CD4-positive, alpha-beta T cell treated with Interferon alpha-2 for 1 hour (primary cell): ENCODE measurements at regions not wholly inside any gene's neighbourhood (a gene's known extent, or its start where the extent isn't known, plus 50 kb on each side); places are given as distances from the start of the nearest gene placed in this dataset.
"Not testable (repeated sequence)": the region's sequence is repeated elsewhere in the genome, so short reads cannot be mapped to it uniquely, and the experiment has no call there.

Source experiments
- DNase-seq, 2 donors: peaks; one replicate each; pipeline ENCODE4 v3.0.0-alpha.2; 2020 to 2022

DNA sequence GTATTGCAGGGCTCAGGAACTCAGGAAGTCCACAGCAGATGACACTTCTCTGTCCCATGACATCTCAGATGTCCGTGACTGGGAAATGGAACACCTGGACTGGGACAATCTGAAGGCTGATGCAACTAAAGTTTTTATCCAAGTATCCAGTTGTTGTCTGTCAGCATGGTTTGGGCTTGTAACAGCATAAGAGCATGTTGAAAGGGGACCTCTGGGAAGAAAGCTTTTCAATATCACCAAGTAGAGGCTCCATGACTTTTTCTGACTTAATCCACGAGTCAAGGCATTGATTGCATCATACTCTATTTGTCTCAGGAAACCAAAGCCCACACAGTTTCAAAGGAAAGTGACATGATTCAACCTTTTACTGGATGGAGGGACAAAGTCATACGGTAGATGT lies 807.7 kb downstream of the MTRR start:
- DNase-seq = no peak

DNA sequence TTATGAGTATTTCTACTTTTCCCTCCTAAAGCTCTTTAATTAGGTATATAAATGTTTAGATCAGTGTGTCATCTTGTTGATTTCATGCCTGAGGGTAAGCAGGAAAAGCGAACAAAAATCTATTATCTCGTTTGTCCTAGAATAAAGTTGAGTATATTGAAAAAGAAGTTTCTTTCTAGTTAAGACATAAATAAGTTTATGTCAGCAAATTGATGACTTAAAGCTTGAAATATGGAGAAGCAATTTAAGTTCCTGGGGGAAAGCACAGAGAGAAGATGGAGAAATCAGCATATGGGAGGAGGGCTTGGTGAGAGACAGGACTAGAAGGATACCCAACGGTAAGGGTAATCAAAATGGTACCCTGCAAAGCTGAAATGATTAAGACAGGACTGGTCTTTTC lies 813.4 kb downstream of the MTRR start:
- no peak for DNase-seq

DNA sequence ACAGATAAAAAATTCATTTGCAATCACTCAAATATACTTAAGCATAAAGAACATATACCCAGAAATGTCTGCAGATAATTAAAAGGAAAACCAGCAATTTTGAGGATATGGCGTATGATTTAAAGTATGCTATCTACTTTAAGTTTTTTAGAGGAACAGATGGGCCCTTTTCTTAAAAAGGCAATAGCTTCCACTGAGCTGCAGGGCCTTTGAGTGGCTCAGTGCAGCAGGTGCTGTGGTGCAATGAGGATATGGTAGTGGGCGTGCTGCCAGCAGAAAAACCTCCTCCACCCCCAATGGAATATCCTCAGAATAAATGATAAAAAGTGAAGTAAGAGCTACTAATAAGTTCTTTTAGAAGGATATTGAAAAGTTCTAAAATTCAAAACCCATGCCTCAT lies 814.5 kb downstream of the MTRR start:
- DNase-seq = no peak

- no peak for DNase-seq
These were observed 816.8 kb downstream of the MTRR start for GRCh38 chr5:8685704-8686103.

DNA sequence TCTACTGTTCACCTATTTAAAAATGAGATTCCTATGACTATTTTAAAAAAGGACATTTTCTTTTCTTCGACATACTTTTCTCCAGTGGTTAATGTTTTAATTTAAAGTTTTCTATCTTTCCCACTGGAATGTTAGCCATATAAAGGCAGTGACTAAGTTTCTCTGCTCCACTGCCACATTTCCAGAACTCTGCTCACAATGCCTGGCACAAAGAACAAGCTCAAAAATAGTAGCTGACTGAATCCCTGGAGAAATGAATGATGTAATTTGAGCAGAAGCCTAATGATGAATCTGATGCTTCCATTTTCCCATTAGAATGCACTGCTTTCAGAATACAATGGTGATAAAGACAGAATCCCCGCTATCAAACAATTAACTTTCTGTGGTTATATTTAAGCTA lies 817.8 kb downstream of the MTRR start:
- DNase-seq = no peak

DNA sequence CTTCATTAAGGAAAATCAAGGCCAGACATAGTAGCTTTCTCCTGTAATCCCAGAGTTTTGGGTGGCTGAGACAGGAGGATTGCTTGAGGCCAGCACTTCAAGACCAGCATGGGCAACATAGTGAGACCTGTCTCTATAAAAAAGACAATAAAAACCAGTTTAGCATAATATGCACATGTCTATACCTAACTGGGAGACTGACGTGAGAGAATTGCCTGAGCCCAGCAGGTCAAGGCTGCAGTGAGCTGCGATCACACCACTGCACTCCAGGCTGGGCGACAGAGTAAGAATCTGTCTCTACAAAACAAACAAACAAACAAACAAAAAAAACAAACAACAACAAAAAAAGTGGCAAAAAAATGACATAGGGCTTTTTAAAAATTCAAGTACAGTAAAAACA lies 820.8 kb downstream of the MTRR start:
- no peak for DNase-seq

DNA sequence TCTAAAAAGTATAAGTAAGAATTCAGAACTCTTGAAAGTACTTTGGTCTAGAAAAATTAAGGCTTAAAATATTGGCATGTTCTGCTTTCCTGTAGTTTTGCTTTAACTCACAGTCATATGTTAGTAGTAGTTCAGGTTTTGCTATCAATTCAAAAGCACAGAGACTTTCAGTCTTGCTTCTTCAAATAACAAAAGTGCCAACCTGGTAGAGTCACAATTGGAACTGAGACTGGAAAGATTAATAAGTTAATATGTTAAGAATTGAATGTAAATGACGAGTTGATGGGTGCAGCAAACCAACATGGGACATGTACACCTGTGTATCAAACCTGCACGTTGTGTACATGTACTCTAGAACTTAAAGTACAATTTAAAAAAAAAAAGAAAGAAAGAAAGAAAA lies 822.3 kb downstream of the MTRR start:
- DNase-seq = no peak

GRCh38 chr5:8693341-8693844 lies 824.4 kb downstream of the MTRR start:
- DNase-seq = no peak

DNA sequence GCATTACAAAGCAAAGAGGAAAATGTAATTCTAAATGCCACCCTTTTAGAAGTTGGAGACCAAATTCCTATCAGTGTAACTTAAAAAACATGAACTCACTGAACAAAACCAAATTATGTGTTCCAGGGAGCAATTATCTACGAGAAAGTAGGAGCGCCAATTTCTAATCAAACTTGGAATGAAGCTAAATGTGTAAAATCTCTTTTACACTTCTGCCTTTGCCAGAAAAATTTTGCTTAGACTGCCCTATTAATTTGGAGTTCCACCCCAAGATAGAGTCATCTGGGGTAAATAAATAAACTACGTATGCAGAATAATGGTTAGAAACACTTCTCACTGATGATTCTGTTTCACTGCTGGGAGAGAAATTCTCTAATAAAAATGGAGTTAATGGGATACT lies 825.6 kb downstream of the MTRR start:
- DNase-seq = no peak

DNA sequence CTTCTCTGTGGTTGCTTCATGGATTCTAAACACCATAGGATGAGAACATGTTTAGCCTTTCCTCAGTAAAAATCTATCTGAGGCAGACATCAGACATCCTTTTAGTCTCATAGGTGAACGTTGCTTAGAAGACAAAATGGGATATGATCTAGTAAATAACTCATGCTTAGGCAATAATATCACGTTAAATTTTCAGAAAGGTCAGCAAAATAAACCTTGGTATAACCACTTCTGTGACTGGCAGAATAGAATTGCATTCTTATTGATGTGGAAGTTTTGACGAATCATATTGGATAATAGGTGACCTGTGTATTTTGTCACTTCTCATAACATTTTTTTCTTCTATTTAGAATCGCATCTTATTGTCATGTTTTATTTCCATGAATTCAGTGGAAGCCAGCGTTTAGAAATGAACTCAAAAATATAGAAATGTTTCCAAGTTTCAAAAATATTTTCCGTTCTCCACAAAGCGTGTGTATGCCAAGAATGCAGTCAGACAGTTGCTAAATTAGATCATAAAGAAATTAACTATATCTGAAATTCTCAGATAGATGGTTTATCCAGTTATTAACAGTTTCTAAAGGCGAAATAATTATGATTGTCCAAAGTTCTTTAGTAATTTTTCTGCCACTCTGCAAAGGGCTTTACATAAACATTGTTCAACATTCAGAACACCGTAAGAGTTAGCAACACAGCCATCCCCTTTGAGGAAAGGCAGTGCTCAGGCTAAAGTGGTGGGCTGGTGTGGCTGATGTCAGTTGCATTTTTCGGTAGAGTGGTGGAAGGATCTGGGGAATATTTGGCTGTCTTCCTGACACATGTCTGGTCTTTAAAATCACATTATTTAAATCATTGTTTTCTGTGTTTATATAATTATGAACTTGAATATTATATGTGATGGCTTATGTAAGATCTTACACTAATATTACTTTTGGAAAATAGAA lies 827.2 kb downstream of the MTRR start:
- no peak for DNase-seq

DNA sequence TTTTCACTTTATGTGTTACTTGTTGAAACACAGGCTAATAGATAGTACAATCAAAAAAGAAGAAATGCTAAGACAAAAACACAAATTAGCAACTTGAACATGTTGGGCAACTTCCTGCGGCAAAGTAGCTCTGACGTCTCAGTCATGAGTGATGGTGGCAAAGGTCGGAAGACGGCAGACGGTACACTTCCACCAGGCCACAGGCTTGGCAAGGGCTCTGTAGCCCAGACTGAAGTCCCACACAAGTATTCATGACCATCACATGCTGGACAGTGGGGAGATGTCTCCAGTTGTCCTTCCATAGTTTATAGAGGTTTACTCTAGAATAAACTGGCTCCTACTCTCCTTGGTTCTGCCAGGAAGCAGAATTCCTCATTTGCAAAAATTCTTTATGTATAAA lies 831.3 kb downstream of the MTRR start:
- DNase-seq = no peak

DNA sequence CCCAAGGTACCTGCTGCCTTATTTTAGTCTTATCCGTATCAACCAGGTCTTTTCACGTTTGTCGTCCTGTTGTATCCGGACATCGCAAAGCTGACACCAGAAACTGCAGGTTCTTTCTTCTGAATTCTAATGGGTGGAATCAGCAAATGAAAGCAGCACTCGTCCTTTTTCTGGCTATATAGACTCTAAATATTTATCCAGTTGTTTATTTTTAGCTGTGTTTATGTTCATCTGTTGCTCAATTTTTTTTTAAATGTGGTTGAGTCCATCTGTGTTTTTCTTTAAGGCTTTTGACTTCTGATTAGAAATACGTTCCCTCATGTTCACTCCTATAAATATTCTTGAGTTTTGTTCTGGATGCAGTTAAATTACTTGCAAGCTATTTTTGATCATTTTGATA lies 831.7 kb downstream of the MTRR start:
- DNase-seq = no peak

DNA sequence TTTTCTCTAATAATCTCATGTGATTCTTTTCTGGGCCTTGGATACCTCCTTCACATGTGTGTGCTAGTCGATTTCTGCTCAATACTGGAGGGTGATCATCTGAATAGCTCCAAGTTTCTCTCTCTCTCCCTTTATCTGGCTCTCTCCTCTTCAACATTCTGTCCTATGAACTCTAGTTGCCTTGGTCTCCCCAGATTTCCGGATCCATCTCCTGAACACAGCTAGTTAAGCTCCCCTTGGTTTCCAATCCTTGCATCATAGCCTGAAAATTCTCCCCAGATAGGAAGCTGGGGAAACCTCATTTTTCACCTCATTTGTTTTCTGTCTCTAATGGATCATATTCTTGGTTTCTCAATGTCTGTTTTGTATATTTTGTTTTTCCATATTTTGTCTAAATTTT lies 832.3 kb downstream of the MTRR start:
- no peak for DNase-seq

DNA sequence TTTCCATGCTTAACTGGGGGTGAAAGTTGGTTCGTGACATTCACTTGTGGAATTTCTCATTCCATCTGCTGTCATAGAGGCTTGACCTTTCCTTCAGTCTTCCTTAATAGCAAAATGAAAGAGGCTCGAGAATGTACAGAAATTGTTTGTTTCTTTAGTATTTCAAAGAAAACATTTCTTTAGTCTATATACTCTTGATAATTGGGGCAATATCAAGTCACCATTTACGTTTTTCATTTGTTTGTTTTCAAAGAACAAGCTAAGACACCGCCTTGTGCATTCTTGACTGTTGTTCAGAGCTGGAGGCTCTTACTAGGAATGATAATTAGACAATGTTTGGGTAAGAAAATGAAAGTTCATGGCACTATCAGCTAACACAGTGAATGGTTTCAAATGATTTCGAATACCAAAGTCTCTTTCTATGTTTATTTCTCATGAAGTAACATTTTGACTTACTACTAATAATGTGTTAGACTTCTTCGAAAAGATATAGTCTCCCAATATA lies 835.4 kb downstream of the SEMA5A start:
- no peak for DNase-seq

DNA sequence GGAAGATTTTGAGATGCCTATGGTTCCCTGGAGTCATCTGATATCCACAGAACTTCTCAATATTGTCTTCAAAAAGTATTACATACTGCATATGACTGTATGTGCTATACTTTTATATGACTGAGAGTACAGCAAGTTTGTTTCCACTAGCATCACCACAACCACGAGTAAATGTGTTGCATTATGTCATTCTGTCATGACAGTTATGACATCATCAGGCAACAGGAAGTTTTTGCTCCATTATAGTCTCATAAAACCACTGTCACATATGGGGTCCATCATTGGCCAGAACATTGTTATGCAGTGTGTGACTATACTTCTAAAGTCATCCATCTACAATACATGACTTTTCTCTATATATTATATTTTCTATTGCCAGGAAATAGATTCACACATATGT lies 831.7 kb downstream of the SEMA5A start:
- DNase-seq = no peak

GRCh38 chr5:8714861-8715260 lies 831.0 kb downstream of the SEMA5A start:
- DNase-seq = no peak

DNA sequence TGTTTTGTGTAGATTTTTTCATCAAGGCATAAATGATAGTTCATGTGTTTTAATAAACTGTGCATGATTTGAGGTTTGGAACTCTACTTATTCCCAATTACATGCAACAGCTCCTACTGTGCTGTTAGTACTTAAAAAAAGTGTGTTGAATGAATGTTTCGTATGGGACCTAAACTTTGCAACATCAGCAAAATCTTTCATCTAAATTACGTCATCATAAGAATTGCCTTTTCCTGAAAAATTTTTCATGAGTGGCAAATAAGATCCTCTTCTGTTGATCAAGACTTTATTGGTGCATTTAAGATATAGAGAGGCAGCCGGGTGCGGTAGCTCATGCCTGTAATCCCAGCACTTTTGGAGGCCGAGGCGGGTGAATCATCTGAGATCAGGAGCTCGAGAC lies 826.1 kb downstream of the SEMA5A start:
- no peak for DNase-seq

- DNase-seq = no peak
These were observed 825.4 kb downstream of the SEMA5A start for GRCh38 chr5:8720506-8720905.

- no peak for DNase-seq
These were observed 824.3 kb downstream of the SEMA5A start for GRCh38 chr5:8721536-8721935.

DNA sequence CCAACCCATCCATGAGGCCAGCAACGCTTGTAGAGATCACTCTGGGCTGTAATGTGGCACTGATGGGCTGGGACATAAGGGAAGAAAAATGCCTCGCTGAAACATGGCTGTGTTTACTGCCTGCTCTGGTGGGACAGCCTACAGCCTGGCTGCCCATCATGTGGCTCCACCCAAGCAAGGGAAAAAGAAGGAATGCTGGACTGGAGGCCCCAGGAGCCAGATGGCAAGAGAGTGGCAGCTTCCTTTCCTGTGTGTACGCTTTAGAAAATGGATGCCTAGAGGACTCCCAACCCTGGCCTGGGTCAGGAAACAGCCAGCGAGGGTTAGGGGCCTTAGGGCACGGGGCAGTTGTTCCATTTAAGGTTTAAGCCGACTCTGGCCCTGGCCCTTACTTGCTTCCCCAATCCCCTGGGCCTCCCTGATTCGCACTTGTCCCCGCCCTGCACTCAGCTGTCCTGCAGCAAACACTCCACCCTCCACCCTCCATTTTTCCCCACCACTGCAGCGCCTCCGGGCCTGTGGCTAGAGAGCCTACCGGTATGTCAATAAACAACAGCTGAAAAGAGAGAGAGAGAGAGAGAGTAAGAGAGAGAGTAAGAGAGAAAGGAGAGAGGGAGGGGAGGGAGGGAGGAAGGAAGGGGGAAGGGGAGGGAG lies 819.4 kb downstream of the SEMA5A start:
- DNase-seq = no peak

DNA sequence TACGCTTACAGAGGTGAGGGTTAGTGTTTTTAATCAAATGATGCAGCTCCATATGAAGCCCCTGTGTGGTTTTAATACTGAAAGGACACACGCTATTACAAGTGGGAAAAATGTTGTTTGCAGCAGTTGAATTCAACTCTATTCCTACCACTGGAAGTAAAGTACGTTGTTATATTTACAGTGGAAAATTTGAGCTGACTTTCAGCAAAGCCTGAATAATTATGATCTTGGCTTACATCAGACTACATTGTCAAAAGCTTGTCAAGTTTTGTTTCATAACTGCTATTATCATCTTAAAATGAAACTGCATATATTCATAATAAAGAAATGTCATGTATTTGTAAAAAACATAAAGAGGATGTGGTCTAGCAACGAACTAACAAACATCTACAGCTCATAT lies 818.5 kb downstream of the SEMA5A start:
- no peak for DNase-seq

- DNase-seq = no peak
These were observed 816.4 kb downstream of the SEMA5A start for GRCh38 chr5:8729437-8729836.

GRCh38 chr5:8730194-8730593 lies 815.7 kb downstream of the SEMA5A start:
- no peak for DNase-seq

DNA sequence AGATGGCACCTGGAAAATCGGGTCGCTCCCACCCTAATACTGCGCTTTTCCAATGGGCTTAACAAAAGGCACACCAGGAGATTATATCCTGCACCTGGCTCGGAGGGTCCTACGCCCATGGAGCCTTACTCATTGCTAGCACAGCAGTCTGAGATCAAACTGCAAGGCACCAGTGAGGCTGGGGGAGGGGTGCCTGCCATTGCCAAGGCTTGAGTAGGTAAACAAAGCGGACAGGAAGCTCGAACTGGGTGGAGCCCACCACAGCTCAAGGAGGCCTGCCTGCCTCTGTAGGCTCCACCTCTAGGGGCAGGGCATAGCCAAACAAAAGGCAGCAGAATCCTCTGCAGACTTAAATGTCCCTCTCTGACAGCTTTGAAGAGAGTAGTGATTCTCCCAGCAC lies 814.8 kb downstream of the SEMA5A start:
- not testable (repeated sequence) for DNase-seq
